ENCODE measurements at regions not wholly inside any gene's neighbourhood (a gene's known extent, or its start where the extent isn't known, plus 50 kb on each side); places are given as distances from the start of the nearest gene placed in this dataset.
A peak's percentile ranks its signal among the peaks of the same experiment; 100 is the strongest.

DNA sequence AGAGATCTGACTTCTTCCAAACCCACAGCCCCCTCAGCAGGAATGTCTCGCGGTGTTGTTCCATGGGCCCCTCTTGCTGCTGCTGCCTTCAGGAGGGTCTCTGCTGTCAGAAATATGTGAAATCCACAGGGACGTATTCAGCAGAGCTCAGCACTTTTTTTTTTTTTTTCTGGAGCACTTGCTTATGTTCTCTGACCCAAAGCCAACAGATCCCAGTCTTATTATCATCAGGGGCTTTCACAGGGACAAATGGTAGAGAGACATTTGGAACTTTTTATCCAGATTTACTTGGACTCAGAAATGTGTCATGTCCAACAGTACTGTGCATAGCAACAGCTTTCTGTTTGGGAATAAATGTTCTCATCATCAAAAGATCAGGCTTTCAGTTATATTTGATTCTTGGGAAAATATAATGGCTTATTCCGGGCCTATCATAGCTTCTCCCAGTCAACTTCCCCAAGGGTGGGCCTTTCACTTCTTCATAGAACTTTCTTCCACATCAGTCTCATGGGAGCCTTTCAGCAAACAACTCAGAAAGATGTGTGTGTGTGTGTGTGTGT lies 332.7 kb downstream of the ZNF536 start:
- DNase-seq (ENCODE audit: low read depth in 2 of 2), result no peak

DNA sequence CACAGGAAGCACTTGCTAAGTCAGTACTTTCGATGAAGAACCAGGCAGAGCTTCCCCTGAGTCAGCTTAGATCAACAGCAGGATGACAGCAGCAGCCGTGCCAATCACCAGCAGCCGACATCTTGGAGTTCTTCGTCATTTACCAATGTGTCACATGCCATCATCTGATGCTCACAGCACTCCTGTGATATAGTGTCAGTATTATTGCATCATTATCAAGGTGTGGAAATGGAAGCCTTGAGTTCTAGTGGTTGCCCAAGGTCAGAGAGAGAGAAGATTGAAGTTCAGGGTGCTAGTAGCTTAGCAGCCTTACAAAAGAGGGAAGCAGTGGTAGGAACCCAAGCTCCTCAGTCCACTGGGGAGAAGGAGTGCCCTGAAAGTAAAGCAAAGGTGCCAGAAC lies 331.5 kb downstream of the ZNF536 start:
- no peak for DNase-seq (ENCODE audit: low read depth in 2 of 2)

DNA sequence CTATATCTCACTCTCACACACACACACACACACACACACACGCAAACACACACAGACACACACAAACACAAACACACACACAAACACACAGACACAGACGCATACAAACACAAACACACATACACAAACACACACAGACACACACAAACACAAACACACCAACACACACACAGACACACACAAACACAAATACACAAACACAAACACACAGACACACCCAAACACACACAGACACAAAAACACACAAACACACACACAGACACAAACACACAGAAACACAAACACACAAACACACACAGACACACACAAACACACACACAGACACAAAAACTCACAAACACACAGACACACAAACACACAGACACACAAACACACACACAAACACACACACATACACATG lies 329.0 kb downstream of the ZNF536 start:
- no peak for DNase-seq (ENCODE audit: low read depth in 2 of 2)

DNA sequence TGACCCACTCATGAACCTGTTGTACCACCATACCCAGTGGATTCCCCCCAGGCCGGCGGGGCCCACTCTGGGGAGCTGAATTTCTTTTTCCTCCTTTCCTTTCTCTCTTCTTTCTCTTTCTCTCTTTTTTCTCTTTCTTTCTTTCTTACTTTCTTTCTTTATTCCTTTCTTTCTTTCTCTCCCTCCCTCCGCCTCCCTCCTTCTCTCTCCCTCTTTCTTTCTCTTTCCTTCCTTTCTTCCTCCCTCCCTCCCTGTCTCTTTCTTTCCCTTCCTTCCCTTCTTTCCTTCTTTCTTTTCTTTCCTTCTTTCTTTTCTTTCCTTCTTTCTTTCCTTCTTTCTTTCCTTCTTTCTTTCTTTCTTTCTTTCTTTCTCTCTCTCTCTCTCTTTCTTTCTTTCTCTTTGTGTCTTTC lies 327.7 kb downstream of the ZNF536 start:
- DNase-seq (ENCODE audit: low read depth in 2 of 2), result no peak

DNA sequence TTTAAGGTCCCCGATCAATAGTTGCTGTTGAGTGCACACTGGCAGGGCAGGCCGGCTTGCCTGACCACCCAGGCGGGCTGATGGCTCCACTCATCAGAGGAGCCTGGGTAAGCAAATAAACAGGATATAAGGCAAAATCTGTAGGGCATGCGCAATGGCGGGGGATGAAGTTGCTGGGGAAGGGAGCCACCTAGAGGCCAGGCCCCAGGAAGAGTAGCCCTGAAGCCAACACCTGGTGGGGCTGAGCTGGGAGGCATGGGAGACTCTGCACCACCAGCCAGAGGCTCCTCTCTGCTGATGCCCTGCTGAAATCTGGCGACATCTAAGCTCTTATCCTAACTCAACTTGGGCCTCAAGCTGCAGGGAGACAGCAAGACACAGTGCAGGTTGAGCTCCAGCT lies 324.3 kb downstream of the ZNF536 start:
- no peak for DNase-seq (ENCODE audit: low read depth in 2 of 2)

DNA sequence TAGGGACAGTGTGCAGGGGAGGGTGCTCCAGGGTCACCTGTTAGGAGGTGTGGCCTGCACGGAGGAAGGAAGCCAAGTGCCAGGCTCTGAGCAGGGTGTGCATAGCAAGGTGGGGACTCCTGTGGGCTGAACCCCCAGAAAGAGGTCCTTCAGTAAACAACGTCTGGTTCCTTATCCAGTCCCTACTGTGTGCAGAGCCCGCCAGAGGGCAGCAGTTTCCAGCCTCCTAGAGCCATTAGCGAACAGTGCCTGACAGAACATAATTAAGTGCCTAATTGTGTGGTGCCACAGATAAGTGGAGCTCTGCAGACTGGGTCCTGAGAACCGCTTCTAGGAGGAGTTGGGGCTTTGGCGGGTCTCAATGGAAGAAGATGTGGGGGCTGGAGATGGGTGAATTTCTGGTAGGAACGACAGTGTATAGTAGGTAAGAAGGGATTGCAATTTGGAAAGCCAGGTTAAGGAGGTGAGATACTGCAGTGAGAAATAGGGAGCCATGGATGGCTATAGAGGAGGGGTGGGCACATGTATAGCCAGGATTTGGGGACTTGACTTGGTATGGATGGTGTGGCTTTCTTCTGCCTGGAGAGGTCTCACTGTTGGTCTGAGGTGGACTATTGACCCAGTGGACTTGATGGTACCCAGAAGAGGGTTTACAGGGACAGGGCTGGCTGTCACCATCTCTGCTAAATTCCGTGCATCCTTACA lies 323.1 kb downstream of the ZNF536 start:
- DNase-seq (ENCODE audit: low read depth in 2 of 2), result no peak

DNA sequence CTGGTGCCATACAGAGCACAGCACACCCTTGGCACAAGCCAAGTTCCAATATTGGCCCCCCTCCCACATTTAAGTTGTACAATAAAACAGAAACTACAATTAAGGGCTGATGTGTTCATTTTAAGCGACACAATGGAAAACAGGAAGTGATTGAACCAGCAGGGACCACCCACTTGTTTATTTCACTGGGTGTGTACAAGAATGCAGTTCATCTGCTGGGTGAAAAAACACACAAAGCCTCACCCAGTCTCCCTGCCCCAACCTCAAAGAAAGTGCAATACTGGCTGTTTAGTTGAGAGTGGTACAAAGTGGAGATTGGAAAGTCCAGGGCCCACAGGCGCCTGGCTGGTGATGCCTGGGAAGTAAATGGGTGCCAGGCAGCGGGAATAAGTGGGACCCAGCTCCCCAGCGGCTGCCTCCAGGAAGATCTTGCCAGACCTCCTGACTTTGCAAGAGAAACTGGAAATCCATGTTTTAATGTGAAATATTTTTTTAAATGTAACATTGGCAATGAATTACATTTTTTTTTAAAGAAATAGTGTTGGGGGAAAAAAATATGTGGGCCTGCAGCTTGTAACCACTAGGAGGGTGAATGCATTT lies 322.1 kb downstream of the ZNF536 start:
- no peak for DNase-seq (ENCODE audit: low read depth in 2 of 2)

DNA sequence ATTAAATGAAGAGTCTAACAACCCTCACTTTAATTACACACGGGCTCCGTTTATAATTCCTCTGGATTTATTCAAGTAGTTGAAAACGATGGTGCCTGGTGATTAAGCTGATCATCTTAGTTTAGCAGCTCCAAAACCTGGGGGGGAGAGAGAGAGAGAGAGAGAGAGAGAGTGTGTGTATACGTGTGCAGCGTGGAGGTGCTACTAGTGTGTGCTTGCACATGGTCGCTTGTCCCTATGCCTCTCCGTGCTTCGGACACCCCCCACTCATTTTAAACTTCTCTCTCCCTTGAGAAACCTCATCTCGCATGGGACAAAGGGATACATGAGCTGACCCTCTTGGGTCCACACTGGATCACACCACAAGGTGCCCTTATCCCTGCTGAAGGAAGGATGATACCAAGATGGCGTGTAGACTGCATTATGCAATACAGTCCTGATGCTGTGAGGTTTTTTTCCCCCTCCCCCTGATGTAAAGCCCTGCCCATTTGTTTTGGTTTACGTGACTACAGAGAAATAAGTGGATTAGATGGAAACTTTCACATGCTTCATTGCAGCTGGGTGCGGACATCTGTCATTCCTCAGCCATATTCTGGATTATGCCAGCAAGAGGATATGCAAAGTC lies 320.8 kb downstream of the ZNF536 start:
- no peak for DNase-seq (ENCODE audit: low read depth in 2 of 2)

DNA sequence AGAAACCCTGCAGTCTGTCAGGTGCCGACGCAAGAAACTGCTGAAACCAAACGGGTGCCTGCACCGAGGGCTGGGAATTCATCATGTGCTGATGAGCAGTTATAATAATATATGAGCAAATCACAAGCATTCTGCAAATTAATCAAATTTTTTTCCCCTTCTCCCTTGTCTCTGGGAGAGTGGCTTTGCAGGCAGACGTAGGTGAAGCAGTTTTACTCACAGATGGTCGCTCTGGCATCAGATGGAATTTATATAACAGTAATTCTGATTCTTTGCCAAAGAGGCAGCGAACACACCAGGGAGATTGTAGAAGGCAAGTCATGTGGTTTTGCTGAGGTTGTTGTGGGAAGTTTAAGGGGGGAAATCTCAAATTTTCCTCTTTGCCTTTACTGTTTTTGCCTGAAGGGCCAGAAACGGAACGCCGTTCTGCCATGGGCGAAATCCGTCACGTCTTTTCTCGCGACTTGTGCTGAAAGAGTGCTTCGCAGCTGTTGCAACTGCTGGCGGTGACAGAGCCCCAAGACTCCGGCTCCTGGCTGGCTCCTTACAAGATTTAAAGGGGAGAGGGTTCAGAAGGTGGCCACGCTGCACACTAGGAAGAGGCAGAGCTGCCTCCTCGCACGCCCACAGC lies 320.1 kb downstream of the ZNF536 start:
- DNase-seq (ENCODE audit: low read depth in 2 of 2), result no peak

DNA sequence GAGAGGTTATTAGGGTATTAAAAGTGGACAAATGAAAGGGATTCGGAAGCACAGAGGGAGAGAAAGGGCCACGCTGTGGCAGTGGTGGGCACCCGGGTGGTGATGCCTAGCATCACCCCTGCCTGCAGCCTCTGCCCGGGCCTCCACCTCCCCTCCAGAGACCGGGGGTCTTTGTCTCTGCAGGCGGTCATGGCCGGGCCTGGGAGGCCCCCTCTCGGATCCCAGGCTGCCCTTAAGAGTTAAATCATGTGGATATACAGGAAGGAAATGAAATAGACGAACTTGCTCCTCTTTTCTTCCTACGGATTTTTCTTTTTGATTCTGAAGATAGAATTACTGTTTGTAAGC lies 319.6 kb downstream of the ZNF536 start:
- DNase-seq (ENCODE audit: low read depth in 2 of 2), result no peak

DNA sequence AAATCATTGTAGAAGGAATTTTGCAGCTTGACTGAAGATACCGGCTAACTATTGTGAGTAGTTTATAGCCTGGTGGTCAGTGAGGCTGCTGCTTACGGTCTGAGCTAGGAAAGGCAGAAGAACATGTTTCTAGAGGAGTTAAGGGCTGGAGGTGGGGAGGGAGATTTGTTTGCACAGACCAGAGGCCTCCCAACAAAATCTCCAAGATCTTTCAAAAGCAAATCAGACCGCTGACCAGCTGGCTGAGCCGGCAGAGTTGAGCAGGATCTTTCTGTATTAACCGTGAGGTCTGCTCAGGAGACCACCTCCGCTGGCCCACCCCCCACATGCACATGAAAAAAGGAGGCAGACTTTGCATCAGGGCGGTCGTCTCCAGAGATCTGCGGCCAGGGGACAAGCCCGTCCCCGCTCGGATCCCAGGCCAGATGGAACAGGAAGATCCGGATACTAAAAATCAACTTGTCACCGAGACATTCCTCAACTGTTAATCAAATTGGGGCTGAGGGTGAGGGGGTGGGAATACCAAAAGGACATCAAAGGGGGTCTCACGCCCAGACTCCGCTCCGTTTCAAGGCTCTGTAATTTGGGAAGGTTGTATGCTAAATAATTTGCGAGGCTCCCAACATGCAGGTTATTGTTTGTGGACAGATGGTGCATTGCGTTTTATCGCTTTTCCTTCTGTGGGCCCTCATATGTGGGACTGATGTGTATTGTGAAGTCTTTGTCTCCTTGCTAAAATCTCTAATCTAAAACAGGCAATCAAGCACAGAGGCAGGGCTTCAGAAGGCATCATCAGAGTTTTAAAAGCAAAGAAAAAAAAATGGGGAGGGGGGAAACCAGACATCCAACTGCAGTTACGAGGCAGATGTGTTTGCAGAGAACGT lies 319.0 kb downstream of the ZNF536 start:
- no peak for DNase-seq (ENCODE audit: low read depth in 2 of 2)

DNA sequence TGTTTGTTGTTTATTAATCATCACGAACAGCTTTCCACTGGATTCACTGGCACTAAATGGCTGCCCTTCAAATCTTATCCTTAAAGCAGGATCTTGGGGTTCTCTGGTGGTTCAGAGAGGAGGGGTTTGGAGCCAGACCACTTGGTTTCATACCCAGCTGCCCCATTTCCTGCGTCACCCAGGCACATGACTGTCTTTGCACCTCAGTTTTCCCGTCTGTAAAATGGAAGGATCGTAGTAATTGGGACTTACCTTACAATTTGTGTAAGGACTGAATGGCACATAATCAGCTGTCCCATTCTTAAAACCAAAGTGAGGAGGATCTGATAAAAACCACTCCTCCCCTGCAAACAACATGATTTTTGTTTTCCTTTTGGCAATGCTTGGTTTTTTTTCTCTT lies 318.3 kb downstream of the ZNF536 start:
- no peak for DNase-seq (ENCODE audit: low read depth in 2 of 2)

DNA sequence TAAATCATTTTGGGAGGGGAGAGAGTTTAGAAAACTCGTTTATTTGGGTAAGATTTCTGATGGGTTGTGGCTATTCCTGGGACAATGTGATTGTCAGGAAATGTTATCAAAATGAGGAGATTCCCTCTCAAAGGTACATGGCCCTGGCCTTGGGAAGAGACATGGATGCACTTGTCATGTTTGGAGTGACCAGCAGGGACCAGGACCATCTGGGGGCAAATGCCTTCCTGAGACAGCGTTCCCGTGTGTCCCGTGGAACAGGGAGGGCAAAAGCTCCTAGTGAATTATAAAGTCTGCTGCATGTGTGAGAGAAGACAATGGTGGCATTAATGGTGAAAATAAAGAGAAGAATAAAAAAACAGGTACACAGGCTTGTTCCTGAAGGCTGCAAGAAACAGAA lies 317.3 kb downstream of the ZNF536 start:
- DNase-seq (ENCODE audit: low read depth in 2 of 2), result no peak

DNA sequence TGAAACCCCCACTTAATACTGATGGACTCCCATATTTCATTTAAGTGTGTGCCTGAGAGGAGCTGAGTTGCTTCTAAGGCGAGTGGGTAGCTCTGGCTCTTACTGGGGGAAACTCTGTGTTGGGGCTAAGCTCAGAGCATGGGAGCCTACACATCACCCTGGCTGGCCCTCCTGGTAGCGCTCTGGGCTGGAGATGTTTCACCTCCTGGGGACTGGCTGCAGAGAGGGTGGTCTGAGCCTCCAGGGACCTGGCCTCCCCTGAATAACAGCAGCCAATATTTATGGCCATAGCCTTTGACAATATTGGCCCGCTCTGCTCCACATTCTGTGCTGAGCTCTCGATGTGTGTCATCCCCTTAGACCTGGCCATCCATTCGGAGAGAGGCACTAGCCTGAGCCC lies 316.5 kb downstream of the ZNF536 start:
- DNase-seq (ENCODE audit: low read depth in 2 of 2), result no peak

DNA sequence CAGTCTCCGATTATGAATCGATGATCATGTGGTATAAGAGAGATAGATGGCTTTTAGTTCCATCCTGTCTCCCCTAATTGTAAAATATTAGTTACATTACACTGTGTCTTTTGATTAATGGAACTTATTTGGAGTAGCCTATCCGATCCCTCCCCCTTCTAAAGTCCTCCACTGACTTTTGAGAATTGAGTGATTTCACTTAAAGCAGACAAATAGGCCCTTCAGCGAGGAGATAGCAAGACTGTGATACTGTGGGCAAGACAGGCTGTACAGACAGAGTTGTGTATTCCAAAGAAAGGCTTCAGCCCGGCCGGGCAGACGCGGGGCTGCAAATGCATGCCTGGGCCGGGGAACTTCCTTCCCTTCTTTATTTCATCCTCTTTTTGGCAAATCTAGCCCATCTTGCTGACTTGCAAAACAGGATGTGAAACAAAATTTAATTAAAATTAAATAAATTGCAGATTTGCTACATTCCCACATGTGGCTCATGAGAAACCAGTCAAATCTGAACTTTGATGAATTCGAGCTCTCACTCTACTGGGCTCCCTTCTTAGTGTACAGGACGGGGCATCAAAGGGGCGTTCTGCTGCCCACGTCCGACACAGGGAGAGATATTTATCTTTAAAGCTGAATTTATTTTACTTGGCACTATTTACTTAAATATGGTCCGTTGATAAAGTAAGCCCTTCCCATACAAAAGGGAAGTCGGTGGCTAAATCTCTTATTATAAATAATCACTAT lies 314.8 kb downstream of the ZNF536 start:
- no peak for DNase-seq (ENCODE audit: low read depth in 2 of 2)

DNA sequence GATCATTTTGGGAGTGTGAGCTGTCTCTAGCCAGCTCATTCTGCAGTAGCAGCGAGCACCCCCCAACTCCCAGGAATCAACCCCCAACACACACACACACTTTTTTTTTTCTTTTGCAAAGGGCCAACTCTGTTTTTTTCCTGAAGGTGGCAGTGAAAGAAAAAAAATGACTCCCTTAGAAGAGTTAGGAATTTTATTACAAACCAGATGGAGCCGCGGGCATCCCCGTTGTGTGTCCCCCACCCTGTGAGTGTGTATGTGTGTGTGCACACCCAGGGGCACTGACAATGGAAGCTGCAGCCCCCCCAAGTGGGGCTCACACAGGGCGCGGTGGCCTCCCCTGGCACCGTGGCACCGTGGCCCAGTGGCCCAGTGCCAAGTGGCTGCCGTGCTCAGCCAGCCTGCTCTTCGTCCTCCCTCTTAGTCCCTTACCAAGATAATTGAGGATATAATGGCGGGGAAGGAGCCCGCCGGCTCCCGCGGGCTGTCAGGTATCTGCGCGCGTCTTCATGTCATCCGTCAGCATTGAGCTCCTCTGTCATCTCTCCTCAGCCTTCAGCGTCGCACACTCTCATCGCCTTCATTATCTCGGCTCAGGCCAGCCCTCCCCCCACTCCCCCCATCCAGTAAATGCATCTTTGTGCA lies 314.1 kb downstream of the ZNF536 start:
- no peak for DNase-seq (ENCODE audit: low read depth in 2 of 2)

DNA sequence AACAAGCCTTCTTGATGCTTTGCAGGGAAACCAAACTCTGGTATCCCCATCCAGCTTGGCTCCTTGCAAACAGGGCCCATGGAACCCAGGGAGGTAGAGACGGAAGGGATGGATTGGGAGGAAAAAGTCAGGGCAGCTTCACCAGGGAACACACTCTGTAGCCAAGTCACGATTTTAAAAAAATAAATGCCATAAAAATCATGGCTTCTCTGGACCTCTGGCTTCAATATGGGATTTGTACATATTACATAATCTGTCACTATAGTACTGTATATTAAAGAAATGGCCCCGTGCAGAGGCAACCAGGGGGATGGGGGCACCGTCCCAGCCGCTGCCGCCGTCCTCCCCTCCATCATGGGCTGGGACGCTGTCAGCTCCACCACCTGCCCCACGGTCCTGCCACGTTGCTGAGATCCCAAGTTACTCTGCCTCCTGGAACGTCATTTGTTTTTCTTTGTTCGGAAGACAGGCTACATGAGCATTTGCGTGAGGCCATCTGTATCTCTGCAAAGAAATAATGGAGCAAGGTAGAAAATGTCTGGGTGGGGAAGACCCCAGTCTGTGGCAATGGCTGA lies 313.3 kb downstream of the ZNF536 start:
- no peak for DNase-seq (ENCODE audit: low read depth in 2 of 2)

DNA sequence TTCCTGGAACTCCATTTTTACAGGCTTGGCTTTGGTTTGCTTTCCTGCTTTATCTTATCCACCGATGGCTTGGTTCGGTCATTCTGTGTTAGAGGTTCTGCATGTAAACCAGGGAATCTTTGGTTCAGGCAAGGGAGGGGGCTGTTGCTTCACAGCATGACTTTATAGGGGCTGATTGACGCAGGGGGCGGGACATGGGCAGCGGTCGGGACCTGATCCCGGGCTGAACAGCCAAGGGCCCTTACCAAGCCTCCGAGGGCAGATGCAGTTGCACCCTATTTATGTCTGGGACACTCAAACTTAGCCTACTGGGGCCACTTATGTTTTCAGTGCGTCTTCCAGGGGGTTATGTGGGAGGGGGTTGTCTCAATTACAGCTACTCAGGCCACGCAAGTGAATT lies 312.4 kb downstream of the ZNF536 start:
- DNase-seq (ENCODE audit: low read depth in 2 of 2), result no peak

DNA sequence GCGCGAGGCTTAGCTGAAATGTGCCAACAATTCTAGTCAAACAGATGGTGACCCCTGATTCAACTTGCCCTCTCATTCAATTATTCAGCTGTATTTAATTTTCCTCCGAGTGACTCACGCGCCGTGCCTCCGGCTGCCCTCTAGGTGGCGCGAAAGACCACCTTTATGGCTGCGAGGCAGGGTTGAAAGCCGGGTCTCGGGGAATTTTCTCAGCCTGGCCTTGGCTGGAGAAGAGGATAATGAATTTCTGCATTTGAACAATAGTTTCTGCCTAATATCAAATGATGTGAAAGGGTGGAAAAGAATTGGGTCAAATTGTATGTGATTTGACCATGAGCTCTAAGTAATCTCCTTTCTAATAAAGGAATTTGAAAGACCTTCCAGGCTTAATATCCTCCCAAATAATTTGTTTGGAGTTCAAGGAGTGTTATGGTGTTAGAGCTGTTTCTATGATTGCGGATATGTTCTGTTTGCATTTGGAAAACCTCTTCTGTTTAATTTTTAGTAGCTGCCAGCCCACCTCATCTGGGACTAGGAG lies 310.9 kb downstream of the ZNF536 start:
- DNase-seq (ENCODE audit: low read depth in 2 of 2), result peak in 1 of 2 donors; percentile 21
